Endothelial cell of umbilical vein (primary cell): ENCODE measurements at regions not wholly inside any gene's neighbourhood (a gene's known extent, or its start where the extent isn't known, plus 50 kb on each side); places are given as distances from the start of the nearest gene placed in this dataset.

Source experiments
- BruUV-seq: library from RNA; stranded (reverse); fragments of 400-500 nt; replicated peaks from 2 replicates; lab custom pipeline; 2021; lab: Mats Ljungman, UMichigan
- CTCF ChIA-PET: fragments of 300-600, 350-600 bp; sonication (Branson Sonifier 250); formaldehyde crosslinking; loops from one replicate; lab custom pipeline; 2021; ENCODE audit warnings: antibody characterized with exemption, inconsistent platforms; lab: Charles Lee
- POLR2A ChIA-PET: fragments of 300-600, 350-600 bp; sonication (Branson Sonifier 250); formaldehyde crosslinking; loops from one replicate; lab custom pipeline; 2021; ENCODE audit warnings: antibody characterized with exemption, inconsistent platforms; lab: Charles Lee
- DNase-seq: peaks from one replicate; pipeline ENCODE4 v3.0.0-alpha.2; 2011; ENCODE audit warnings: low read depth, low spot score
- FAIRE-seq: peaks from 2 replicates; lab custom pipeline; 2011; peaks lifted over from hg19 to GRCh38; lab: Jason Lieb, UNC
- H2AFZ ChIP-seq: 2 replicates; pipeline ENCODE4 v1.6.0; 2012; ENCODE audit warnings: low read depth, low read length, control low read depth, inconsistent platforms
- H3K27ac ChIP-seq: 2 replicates; pipeline ENCODE4 v1.5.1; 2011; ENCODE audit warnings: low read depth, mild to moderate bottlenecking, control low read depth, low read length, moderate library complexity; ENCODE audit not compliant: insufficient read depth
- H3K27me3 ChIP-seq, 2 experiments: 2 replicates each; pipeline versions ENCODE4 v1.6.0 to v1.6.1; 2011; ENCODE audit warnings: low read length in 2 of 2, mixed read lengths in 1 of 2; ENCODE audit not compliant: control insufficient read depth in 2 of 2, insufficient read depth in 2 of 2
- H3K36me3 ChIP-seq, 2 experiments: 2 replicates in 1 of 2; 3 replicates in 1 of 2; pipeline ENCODE4 v1.5.1; 2011; ENCODE audit warnings: low read length in 2 of 2, mild to moderate bottlenecking in 1 of 2, moderate library complexity in 1 of 2; ENCODE audit not compliant: control insufficient read depth in 2 of 2, insufficient read depth in 2 of 2; ENCODE audit errors: extremely low read depth in 1 of 2
- H3K4me1 ChIP-seq: 3 replicates; pipeline ENCODE4 v1.5.1; 2011; ENCODE audit warnings: mild to moderate bottlenecking, low read length; ENCODE audit not compliant: control insufficient read depth, insufficient read depth; ENCODE audit errors: extremely low read depth
- H3K4me2 ChIP-seq: 2 replicates; pipeline ENCODE4 v1.6.1; 2011; ENCODE audit warnings: low read length, control low read depth, mixed read lengths; ENCODE audit not compliant: insufficient read depth
- H3K4me3 ChIP-seq, 3 experiments: fragments of 200-600 bp in 1 of 3; sonication (generic), shearing (Covaris generic) in 1 of 3; replicated peaks in 1 of 3; 2 replicates each; pipeline ENCODE4 v1.5.1; 2011 to 2016; ENCODE audit warnings: control low read depth in 3 of 3, low read length in 3 of 3, mild to moderate bottlenecking in 2 of 3, inconsistent platforms in 1 of 3, low read depth in 1 of 3, moderate library complexity in 1 of 3; ENCODE audit not compliant: insufficient read depth in 1 of 3
- H3K79me2 ChIP-seq: 2 replicates; pipeline ENCODE4 v1.6.0; 2012; ENCODE audit warnings: low read length, inconsistent platforms; ENCODE audit not compliant: control insufficient read depth, insufficient read depth
- H3K9ac ChIP-seq: replicated peaks from 2 replicates; pipeline ENCODE3; 2011; ENCODE audit warnings: low read length, control low read depth; ENCODE audit not compliant: insufficient read depth; ENCODE audit errors: extremely low read depth
- H3K9me1 ChIP-seq: replicated peaks from 3 replicates; pipeline ENCODE4 v1.6.0; 2011; ENCODE audit warnings: mild to moderate bottlenecking, low read length; ENCODE audit not compliant: control insufficient read depth, insufficient read depth; ENCODE audit errors: extremely low read depth
- H3K9me3 ChIP-seq: replicated peaks from 2 replicates; pipeline ENCODE4 v1.5.1; 2012; ENCODE audit warnings: low read length, inconsistent platforms; ENCODE audit not compliant: control insufficient read depth, insufficient read depth
- H4K20me1 ChIP-seq: replicated peaks from 2 replicates; pipeline ENCODE3; 2011; ENCODE audit warnings: mild to moderate bottlenecking, low read length; ENCODE audit not compliant: control insufficient read depth, insufficient read depth; ENCODE audit errors: extremely low read depth
- EZH2 ChIP-seq: IDR thresholded peaks from 2 replicates; pipeline ENCODE4 v1.6.1; 2012; ENCODE audit warnings: borderline replicate concordance, low read depth, mild to moderate bottlenecking, moderate library complexity, low read length, inconsistent platforms; ENCODE audit not compliant: severe bottlenecking
- FOS ChIP-seq: IDR thresholded peaks from 2 replicates; pipeline ENCODE4 v1.6.1; 2011; ENCODE audit warnings: mild to moderate bottlenecking, low read length, moderate library complexity, borderline replicate concordance; ENCODE audit not compliant: insufficient read depth
- GATA2 ChIP-seq: IDR thresholded peaks from 2 replicates; pipeline ENCODE4 v1.7.0; 2011; ENCODE audit warnings: low read depth, mild to moderate bottlenecking, moderate library complexity, mixed read lengths, low read length; ENCODE audit not compliant: insufficient read length, insufficient read depth
- JUN ChIP-seq: IDR thresholded peaks from 2 replicates; pipeline ENCODE4 v1.6.1; 2011; ENCODE audit warnings: borderline replicate concordance, low read depth; ENCODE audit not compliant: insufficient read length, insufficient read depth
- MYC ChIP-seq: IDR thresholded peaks from one replicate; pipeline ENCODE4 v1.6.1; 2011; ENCODE audit warnings: mild to moderate bottlenecking, low read depth, low read length
- POLR2A ChIP-seq: IDR thresholded peaks from 2 replicates; pipeline ENCODE4 v1.6.1; 2012; ENCODE audit warnings: low read depth, mild to moderate bottlenecking, control low read depth, low read length
- POLR2AphosphoS5 ChIP-seq: IDR thresholded peaks from 2 replicates; pipeline ENCODE4 v1.6.1; 2012; ENCODE audit warnings: low read depth, mild to moderate bottlenecking, control low read depth, low read length, moderate library complexity; ENCODE audit not compliant: insufficient read depth
- dilution Hi-C: fragments of 300-500 bp; cut with MboI; formaldehyde crosslinking; loops from one replicate; pipeline ENCODE4 v1.15.0; 2019; ENCODE audit warnings: low sequenced_read_pairs; ENCODE audit not compliant: extremely low pct_ligation_motif_present
- intact Hi-C: fragments of 100-400 bp; cut with micrococcal nuclease; formaldehyde crosslinking; loops from one replicate; pipeline ENCODE4 v1.10.0; 2022
- TF ChIP-seq, protein P1 (sequence below): IDR thresholded peaks from 2 replicates; pipeline ENCODE4 v1.6.1; 2011; ENCODE audit not compliant: insufficient read depth, insufficient read length
- TF ChIP-seq, protein P2 (sequence below), 2 donors: IDR thresholded peaks; 1 replicate in 1 of 2; 2 replicates in 1 of 2; pipeline ENCODE4 v1.5.1; 2011; ENCODE audit warnings: low read length in 2 of 2, mild to moderate bottlenecking in 2 of 2, moderate library complexity in 2 of 2, control low read depth in 1 of 2, inconsistent platforms in 1 of 2, low read depth in 1 of 2; ENCODE audit not compliant: insufficient read depth in 1 of 2; ENCODE audit errors: extremely low read depth in 1 of 2

DNA sequence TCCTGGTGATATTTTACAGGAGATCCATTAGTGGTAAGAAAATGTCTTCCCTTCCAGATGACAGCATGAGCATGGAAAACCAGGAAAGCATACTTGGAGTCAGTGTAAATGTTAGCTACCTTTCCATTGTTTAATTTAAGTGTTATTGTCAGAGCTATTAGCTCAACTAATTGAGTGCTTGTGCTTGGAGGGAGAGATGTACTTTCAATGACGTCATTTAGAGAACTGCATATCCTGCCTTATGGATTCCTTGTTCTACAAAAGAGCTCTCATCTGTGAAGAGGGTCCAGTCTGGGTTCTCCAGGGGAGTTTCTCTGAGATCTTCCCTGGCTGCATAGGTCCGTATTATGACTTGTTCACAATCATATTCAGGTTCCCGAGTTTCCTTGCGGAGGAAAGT lies 687.2 kb downstream of the TBL1XR1 start:
- intact Hi-C loops = loop anchor here (10.0 kb wide), 1 partner anchor 845 kb away; no protein-coding TSS in a partner anchor
- Histone ChIP-seq H2AFZ (no peak overlapping the region), H3K9ac (no peak overlapping the region), H3K4me2 (no peak overlapping the region), H4K20me1 (no peaks in the 10 kb centered on the region), H3K79me2 (no peaks in the 10 kb centered on the region), H3K9me3 (no peaks in the 10 kb centered on the region), H3K4me3 (no peak overlapping the region), H3K27me3 (no peaks in the 10 kb centered on the region), H3K36me3 (no peaks in the 10 kb centered on the region), H3K4me1 (no peaks in the 10 kb centered on the region), H3K9me1 (no peaks in the 10 kb centered on the region), H3K27ac (no peak overlapping the region)
- dilution Hi-C loops = no loop called here
- no TSS peak for BruUV-seq
- CTCF ChIA-PET = interaction anchor here (1.3 kb wide), 1 partner anchor 154 kb away, joined by 3 read pairs; no protein-coding TSS in a partner anchor
- FAIRE-seq (no peak), DNase-seq (no peak)
- POLR2A ChIA-PET = no interaction called here
- TF ChIP-seq JUN (no peak), FOS (no peak), POLR2AphosphoS5 (no peak), GATA2 (no peak), MYC (no peak), EZH2 (no peak), POLR2A (no peak)
- TF ChIP-seq, protein P1, sequence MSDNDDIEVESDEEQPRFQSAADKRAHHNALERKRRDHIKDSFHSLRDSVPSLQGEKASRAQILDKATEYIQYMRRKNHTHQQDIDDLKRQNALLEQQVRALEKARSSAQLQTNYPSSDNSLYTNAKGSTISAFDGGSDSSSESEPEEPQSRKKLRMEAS = no peak
- TF ChIP-seq, protein P2, sequence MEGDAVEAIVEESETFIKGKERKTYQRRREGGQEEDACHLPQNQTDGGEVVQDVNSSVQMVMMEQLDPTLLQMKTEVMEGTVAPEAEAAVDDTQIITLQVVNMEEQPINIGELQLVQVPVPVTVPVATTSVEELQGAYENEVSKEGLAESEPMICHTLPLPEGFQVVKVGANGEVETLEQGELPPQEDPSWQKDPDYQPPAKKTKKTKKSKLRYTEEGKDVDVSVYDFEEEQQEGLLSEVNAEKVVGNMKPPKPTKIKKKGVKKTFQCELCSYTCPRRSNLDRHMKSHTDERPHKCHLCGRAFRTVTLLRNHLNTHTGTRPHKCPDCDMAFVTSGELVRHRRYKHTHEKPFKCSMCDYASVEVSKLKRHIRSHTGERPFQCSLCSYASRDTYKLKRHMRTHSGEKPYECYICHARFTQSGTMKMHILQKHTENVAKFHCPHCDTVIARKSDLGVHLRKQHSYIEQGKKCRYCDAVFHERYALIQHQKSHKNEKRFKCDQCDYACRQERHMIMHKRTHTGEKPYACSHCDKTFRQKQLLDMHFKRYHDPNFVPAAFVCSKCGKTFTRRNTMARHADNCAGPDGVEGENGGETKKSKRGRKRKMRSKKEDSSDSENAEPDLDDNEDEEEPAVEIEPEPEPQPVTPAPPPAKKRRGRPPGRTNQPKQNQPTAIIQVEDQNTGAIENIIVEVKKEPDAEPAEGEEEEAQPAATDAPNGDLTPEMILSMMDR (IDR thresholded peaks at IDR 0.05; ENCODE audit: extremely low read depth in 1 of 2, insufficient read depth in 1 of 2, low read depth in 1 of 2, low read length in 2 of 2) = no peak
